ENCODE measurements at regions not wholly inside any gene's neighbourhood (a gene's known extent, or its start where the extent isn't known, plus 50 kb on each side); places are given as distances from the start of the nearest gene placed in this dataset.

GRCh38 chr1:39136638-39137037, 67.9 kb upstream of the MACF1 start:
- no peak for DNase-seq

GRCh38 chr1:39139723-39140360, 64.7 kb upstream of the MACF1 start:
- no peak for DNase-seq

- DNase-seq, result no peak
These were observed 62.6 kb upstream of the MACF1 start for GRCh38 chr1:39141925-39142324.

DNA sequence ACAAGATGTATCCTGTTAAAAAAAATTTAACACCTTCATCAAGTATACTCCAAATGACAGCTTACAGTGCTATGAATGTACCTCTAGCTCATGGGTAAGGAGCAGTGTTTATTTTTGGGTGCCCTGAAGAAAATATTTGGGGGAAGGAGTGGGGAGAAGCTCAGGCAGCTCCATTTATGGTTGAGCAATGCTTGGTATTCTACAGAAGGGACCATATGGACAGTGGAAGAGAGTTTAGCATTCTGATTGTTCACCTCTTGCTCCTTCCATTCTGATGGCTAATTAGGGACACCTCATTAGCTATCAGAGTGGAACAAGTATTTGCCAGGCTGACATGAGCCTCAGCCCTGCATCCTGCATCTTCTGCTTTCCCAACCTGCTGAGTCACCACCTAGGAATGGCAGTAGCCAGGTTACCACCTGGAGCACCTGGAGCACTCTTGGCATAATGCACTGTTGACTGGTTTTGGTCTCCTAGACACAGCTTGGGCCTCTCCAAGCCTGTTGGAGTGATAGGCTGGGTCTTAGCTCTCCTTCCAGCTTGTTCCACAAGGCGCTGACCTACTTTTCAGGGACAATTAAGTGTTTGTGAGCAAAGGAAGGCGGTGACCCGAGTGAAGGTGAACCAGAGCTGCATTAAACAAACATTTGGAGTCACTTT, 62.0 kb upstream of the MACF1 start:
- DNase-seq, result no peak

- DNase-seq, result no peak
These were observed 59.6 kb upstream of the MACF1 start for GRCh38 chr1:39144924-39145323.

DNA sequence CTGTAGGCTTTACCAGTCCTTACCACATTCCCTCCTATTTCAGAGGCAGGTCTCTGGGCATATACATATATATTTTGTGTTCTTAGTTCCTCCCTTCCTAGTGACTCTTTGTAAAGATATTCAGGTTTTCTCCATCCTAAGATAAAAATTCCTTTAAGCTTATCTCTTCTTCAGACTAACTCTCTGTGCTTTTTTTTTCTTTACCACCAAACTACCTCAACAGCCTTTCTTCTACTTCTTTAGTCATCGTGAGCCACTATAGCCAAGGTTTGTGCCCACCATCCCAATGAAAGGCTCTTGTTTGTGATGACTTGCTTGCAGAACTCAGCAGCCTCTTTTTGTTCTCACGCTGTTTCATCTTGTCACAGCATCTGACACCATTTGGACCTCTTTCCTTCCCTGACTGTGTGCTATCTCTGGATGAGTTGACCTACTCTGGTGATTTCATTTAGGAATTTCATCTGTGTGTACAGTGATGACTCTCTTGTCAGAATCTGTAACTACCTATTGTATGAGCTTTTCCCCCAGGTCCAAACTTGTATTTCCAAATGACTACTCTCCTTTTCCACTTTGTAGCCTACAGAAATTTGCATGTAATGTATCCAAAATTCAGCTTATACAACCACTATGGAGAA, 59.0 kb upstream of the MACF1 start:
- no peak for DNase-seq

DNA sequence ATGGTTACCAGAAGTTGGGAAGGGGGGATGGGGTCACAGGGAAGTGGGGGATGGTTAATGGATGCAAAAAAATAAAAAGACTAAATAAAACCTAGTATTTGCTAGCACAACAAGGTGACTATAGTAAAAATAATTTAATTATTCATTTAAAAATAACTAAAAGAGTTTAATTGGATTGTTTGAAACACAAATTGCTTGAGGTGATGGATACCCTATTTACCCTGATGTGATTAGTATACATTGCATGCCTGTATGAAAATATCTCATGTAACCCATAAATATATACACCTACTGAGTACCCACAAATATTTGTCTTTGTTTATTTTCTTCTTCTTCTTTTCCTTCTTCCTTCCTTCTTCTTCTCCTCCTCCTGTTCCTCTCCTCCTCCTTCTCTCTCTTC, 57.8 kb upstream of the MACF1 start:
- DNase-seq, result no peak

- no peak for DNase-seq
These were observed 57.1 kb upstream of the MACF1 start for GRCh38 chr1:39147099-39148025.

DNA sequence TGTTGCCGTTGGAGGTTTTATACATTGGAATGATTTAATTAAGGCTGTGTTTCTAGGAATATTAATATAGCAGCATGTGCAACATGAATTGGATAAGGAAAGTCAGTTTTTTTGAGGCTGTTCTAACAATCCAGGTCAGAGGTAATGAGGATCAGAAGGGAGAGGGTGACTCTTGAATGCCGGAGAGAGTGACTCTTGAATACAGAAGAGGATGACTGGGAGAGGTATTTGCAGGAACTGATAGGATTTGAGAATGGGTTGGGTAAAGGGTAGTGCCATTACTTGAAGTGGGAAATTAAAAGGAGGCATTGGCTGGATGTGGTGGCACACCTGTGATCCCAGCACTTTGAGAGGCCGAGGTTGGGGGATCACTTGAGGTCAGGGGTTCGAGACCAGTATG, 55.6 kb upstream of the MACF1 start:
- no peak for DNase-seq

DNA sequence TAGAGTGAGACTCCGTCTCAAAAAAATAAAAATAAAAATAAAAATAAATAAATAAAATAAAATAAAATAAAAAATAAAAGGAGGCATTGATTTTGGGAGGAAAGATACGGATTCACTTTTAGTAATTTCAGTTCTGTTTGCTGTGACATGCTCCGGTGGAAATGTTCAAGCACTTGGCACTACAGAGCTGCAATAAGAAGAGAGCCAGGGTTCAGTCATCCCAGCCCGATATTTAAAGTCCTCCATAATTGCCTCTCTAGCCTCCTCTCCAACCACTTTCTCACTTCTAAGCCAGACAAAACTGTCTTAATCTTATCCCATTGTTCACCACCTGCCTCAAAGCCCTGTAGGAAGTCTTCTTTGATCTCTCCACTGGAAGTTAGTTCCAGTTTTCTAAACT, 55.0 kb upstream of the MACF1 start:
- no peak for DNase-seq

DNA sequence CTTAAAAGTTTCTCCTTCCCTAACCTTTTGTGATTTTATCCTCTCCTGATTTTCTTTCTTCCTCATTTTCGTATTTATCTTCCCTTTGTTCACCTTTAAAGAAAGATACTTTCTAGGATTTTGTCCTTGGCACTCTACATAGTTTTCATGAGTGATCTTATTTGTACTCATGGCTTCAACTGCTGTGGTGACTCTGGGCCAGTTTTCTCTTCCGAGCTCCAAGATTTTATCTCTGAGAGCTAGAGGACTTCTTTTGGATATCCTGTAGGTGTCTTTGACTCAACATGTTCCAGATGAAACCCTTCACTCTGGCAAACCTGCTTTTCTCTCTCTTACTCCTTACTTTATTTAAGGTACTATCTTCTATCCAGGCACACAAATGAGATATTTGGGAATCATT, 53.7 kb upstream of the MACF1 start:
- DNase-seq, result no peak

DNA sequence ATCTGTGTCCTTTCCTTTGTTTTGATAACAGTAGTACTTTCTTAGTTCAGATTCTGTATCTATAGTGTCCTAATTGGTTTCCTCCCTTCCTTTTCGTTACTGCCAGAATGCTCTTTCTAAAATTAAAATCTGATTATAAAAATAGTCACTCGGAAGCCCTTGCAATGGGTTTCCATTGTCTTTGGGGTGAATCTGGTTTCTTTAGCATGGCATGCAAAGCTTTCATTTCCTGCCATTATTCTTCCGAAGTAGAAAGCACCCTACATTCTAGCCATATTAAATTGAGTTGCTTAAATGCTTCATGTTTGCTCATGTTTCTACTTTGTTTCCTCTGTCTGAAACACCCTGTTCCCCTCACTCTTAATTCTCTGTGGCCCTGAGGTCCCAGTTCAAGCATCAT, 53.2 kb upstream of the MACF1 start:
- DNase-seq, result no peak

GRCh38 chr1:39152923-39153322, 51.6 kb upstream of the MACF1 start:
- no peak for DNase-seq

DNA sequence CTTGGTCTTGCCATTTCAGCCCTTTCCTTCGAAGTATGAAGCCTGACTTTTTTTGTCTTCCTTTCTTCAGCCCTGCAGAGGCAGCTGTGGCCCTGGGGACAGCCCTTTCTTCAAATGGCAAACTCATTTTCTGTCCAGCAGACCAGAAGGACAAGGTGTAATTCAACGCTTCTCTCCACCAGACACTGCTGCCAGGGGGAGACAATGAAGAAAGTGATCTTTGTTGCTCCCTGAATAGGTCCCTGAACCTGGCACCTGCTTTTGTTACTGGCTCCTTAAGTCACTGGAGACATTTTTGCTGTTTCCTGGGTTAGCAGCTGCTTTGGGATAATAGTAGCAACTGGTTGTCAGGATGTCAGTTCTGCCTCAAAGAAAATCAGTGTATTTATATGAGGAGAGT, 50.8 kb upstream of the MACF1 start:
- no peak for DNase-seq

- DNase-seq, result no peak
These were observed 49.7 kb upstream of the MACF1 start for GRCh38 chr1:39154553-39155421.

All from hippocampal formation (tissue), 2 donors.